PFSK-1 (cell line): ENCODE measurements at regions not wholly inside any gene's neighbourhood (a gene's known extent, or its start where the extent isn't known, plus 50 kb on each side); places are given as distances from the start of the nearest gene placed in this dataset.

Source experiments
- FOXP2 ChIP-seq: optimal IDR thresholded peaks from 2 replicates; pipeline ENCODE3; 2011; ENCODE audit warnings: borderline replicate concordance, control low read depth, inconsistent platforms; ENCODE audit not compliant: insufficient read depth; ENCODE audit errors: extremely low read length, extremely low read depth
- POLR2AphosphoS5 ChIP-seq: IDR thresholded peaks from 2 replicates; pipeline ENCODE4 v1.6.1; 2012; ENCODE audit warnings: low read depth, mild to moderate bottlenecking, control low read depth, low read length, moderate library complexity
- SIN3A ChIP-seq: IDR thresholded peaks from 2 replicates; pipeline ENCODE4 v1.6.1; 2012; ENCODE audit warnings: mild to moderate bottlenecking, low read length, moderate library complexity, borderline replicate concordance; ENCODE audit not compliant: insufficient read depth
- TAF1 ChIP-seq: IDR thresholded peaks from 2 replicates; pipeline ENCODE4 v1.6.1; 2012; ENCODE audit warnings: low read length, control low read depth, borderline replicate concordance; ENCODE audit not compliant: insufficient read depth
- TF ChIP-seq, protein P1 (sequence below), 2 experiments: IDR thresholded peaks; 2 replicates each; pipeline versions ENCODE4 v1.6.1 to v1.8.0; 2011 to 2012; ENCODE audit warnings: low read depth in 2 of 2, low read length in 2 of 2, control low read depth in 1 of 2, inconsistent platforms in 1 of 2, mild to moderate bottlenecking in 1 of 2, moderate library complexity in 1 of 2; ENCODE audit not compliant: insufficient read depth in 1 of 2

DNA sequence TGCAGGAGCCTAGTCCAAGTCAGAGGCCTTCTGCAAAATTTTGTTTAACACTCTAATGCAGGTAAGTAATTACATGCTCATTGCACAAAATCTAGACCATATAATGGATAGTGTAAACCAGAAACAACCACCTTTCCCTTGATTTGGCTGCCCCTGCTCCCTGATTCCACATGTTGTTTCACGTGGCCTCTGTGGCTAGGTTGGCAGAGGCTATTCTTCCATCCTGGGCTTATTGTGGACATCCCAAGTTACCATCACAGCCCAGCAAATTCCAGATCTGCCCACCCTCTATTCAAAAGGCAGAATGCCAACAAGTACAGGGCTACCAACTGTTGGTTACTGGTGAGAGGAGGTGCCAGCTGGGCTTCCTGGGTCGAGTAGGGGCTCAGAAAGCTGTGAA is 794.5 kb upstream of the GRM7 start:
- TF ChIP-seq, protein P1, sequence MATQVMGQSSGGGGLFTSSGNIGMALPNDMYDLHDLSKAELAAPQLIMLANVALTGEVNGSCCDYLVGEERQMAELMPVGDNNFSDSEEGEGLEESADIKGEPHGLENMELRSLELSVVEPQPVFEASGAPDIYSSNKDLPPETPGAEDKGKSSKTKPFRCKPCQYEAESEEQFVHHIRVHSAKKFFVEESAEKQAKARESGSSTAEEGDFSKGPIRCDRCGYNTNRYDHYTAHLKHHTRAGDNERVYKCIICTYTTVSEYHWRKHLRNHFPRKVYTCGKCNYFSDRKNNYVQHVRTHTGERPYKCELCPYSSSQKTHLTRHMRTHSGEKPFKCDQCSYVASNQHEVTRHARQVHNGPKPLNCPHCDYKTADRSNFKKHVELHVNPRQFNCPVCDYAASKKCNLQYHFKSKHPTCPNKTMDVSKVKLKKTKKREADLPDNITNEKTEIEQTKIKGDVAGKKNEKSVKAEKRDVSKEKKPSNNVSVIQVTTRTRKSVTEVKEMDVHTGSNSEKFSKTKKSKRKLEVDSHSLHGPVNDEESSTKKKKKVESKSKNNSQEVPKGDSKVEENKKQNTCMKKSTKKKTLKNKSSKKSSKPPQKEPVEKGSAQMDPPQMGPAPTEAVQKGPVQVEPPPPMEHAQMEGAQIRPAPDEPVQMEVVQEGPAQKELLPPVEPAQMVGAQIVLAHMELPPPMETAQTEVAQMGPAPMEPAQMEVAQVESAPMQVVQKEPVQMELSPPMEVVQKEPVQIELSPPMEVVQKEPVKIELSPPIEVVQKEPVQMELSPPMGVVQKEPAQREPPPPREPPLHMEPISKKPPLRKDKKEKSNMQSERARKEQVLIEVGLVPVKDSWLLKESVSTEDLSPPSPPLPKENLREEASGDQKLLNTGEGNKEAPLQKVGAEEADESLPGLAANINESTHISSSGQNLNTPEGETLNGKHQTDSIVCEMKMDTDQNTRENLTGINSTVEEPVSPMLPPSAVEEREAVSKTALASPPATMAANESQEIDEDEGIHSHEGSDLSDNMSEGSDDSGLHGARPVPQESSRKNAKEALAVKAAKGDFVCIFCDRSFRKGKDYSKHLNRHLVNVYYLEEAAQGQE (IDR thresholded peaks at IDR 0.05; ENCODE audit: insufficient read depth in 1 of 2, low read depth in 2 of 2, low read length in 2 of 2): no peak
- TF ChIP-seq POLR2AphosphoS5 (no peak), TAF1 (no peak), SIN3A (no peak), FOXP2 (no peak)

DNA sequence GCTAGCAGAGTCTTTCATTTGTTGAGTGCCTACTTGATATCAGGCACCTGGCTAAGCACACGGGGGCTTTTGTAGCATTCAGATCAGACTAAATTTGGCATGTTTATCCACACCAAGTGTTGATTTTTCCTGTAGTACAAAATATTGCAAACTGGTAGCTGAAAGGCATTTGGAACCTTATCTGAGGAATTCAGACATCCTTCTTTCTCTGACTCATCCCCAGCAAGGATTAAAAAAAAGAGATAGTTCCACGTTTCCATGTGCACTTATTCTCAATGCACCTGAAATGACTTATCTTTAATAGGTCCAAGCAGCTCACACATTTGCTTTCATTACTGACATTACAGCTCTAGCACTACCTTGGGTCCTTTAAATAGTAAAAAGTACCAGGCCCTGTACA is 786.0 kb upstream of the GRM7 start:
- no peak for TF ChIP-seq FOXP2
- no peak for TF ChIP-seq TAF1
- TF ChIP-seq SIN3A: no peak
- TF ChIP-seq, protein P1 (IDR thresholded peaks at IDR 0.05; ENCODE audit: insufficient read depth in 1 of 2, low read depth in 2 of 2, low read length in 2 of 2): no peak
- no peak for TF ChIP-seq POLR2AphosphoS5

DNA sequence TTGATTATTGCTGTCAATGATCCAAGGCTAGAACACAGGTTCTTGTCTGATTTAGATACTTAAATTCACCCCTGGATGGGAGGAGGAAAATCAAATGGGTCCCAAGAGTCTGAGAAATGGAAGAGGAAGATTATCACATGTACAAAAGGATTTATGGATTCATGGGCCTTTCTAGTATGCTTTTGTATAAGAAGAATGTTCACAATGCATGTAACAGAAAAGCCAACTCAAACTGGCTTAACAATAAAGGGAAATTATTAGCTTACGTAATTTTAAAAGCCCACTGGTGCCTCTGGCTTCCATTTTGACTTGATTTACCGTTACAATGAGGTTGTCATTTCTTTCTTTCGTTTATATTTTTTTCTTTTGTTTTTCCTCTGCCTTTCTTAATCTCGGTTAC is 782.5 kb upstream of the GRM7 start:
- TF ChIP-seq, protein P1 (IDR thresholded peaks at IDR 0.05; ENCODE audit: insufficient read depth in 1 of 2, low read depth in 2 of 2, low read length in 2 of 2): no peak

DNA sequence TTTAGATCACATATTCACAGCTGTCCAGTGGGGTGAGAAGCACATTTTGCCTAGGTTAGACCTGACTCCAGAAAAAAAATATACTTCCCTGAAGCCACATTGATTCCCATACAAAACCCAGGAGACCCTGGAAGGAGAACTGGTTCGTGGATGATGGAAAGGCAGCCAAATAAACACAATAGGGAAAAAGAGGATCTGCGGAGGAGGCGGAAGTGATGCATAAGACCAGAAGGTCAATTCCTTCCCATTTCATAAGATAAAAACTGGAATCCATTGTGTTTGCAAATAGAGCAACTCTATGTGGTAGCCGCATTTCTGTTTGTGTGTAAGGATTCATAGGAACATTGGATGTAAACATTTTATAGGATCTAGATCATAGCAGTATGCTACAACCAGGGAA is 781.9 kb upstream of the GRM7 start:
- TF ChIP-seq POLR2AphosphoS5 (no peak), FOXP2 (no peak), SIN3A (no peak), TAF1 (no peak)
- TF ChIP-seq, protein P1 (IDR thresholded peaks at IDR 0.05; ENCODE audit: insufficient read depth in 1 of 2, low read depth in 2 of 2, low read length in 2 of 2): no peak

DNA sequence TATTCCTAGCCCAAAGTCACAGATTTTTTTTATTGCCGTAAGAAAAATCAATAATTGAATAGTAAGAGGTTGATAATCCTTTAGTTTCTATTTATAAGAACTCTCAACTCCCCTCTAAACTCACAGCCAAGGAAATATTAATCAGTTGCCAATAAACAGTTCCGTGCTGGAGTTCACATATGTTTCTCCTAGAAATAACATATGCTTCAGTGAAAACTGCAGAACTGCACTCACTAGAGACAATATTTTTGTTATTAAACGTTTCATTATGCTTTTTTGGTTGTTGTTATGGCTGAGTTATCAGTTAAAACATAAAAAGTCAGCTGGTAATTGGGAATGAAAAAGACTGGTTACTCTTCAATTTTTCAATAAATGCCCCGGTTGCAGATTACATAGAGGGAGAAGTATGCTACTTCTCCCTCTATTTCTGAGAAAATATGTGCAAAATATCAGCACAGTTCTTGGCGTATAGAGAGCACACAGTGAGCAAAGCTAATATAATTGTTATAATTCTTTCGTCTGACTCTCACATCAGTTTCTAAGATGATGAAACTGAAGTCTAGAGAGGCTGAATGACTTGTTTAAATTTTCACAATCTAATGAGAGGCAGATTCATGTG is 781.2 kb upstream of the GRM7 start:
- no peak for TF ChIP-seq FOXP2
- no peak for TF ChIP-seq TAF1
- TF ChIP-seq POLR2AphosphoS5: no peak
- TF ChIP-seq SIN3A: no peak
- TF ChIP-seq, protein P1 (IDR thresholded peaks at IDR 0.05; ENCODE audit: insufficient read depth in 1 of 2, low read depth in 2 of 2, low read length in 2 of 2): no peak
